Mesenchymal stem cell (in vitro differentiated cells and primary cell): ENCODE measurements at regions not wholly inside any gene's neighbourhood (a gene's known extent, or its start where the extent isn't known, plus 50 kb on each side); places are given as distances from the start of the nearest gene placed in this dataset.

Experiments used
- DNase-seq: peaks from one replicate; pipeline ENCODE4 v3.0.0-alpha.2; 2013
- H2AFZ ChIP-seq: one replicate; pipeline ENCODE4 v1.6.1; 2013; ENCODE audit warnings: low read depth, mild to moderate bottlenecking, control low read depth, inconsistent platforms, low read length, moderate library complexity
- H2AK5ac ChIP-seq: 2 replicates; pipeline ENCODE4 v1.6.1; 2013; ENCODE audit warnings: low read length, moderate library complexity, mild to moderate bottlenecking, inconsistent platforms; ENCODE audit not compliant: severe bottlenecking
- H2BK120ac ChIP-seq: one replicate; pipeline ENCODE4 v1.6.1; 2013; ENCODE audit warnings: low read depth, mild to moderate bottlenecking, inconsistent platforms, low read length, moderate library complexity
- H2BK12ac ChIP-seq, 2 experiments: one replicate each; pipeline ENCODE4 v1.6.1; 2013; ENCODE audit warnings: inconsistent platforms in 2 of 2, low read length in 2 of 2, mild to moderate bottlenecking in 2 of 2, moderate library complexity in 2 of 2, control low read depth in 1 of 2
- H2BK15ac ChIP-seq: one replicate; pipeline ENCODE4 v1.6.1; 2013; ENCODE audit warnings: mild to moderate bottlenecking, low read depth, inconsistent platforms; ENCODE audit not compliant: poor library complexity, severe bottlenecking
- H2BK5ac ChIP-seq: 2 replicates; pipeline ENCODE4 v1.6.1; 2013; ENCODE audit warnings: low read depth, mild to moderate bottlenecking, low read length, control low read depth, inconsistent platforms; ENCODE audit not compliant: poor library complexity, severe bottlenecking
- H3K14ac ChIP-seq, 2 experiments: one replicate each; pipeline ENCODE4 v1.6.1; 2013; ENCODE audit warnings: inconsistent platforms in 2 of 2, low read length in 2 of 2, control low read depth in 1 of 2, mild to moderate bottlenecking in 1 of 2, moderate library complexity in 1 of 2
- H3K18ac ChIP-seq, 2 experiments: one replicate each; pipeline ENCODE4 v1.6.1; 2013; ENCODE audit warnings: inconsistent platforms in 2 of 2, low read length in 2 of 2, control low read depth in 1 of 2, low read depth in 1 of 2, mild to moderate bottlenecking in 1 of 2
- H3K23ac ChIP-seq, 2 experiments: one replicate each; pipeline ENCODE4 v1.6.1; 2013; ENCODE audit warnings: inconsistent platforms in 2 of 2, low read length in 2 of 2, mild to moderate bottlenecking in 2 of 2, moderate library complexity in 2 of 2, control low read depth in 1 of 2
- H3K27ac ChIP-seq: 2 replicates; pipeline ENCODE4 v1.5.1; 2013; ENCODE audit warnings: mild to moderate bottlenecking, moderate library complexity, low read length, control low read depth, inconsistent platforms; ENCODE audit not compliant: poor library complexity, severe bottlenecking
- H3K27me3 ChIP-seq, 2 experiments: 2 replicates each; pipeline versions ENCODE4 v1.6.1 to v1.7.0; 2013; ENCODE audit warnings: low read length in 2 of 2, mild to moderate bottlenecking in 2 of 2, moderate library complexity in 2 of 2, control low read depth in 1 of 2, inconsistent platforms in 1 of 2; ENCODE audit not compliant: control insufficient read depth in 1 of 2, insufficient read depth in 1 of 2
- H3K36me3 ChIP-seq, 2 experiments: 2 replicates each; pipeline versions ENCODE4 v1.6.1 to v1.7.0; 2013; ENCODE audit warnings: low read length in 2 of 2, control low read depth in 1 of 2, inconsistent platforms in 1 of 2, low read depth in 1 of 2, mild to moderate bottlenecking in 1 of 2; ENCODE audit not compliant: insufficient read depth in 2 of 2, control insufficient read depth in 1 of 2
- H3K4ac ChIP-seq, 2 experiments: one replicate each; pipeline ENCODE4 v1.6.1; 2013; ENCODE audit warnings: inconsistent platforms in 2 of 2, low read length in 2 of 2, mild to moderate bottlenecking in 2 of 2, moderate library complexity in 2 of 2, control low read depth in 1 of 2, low read depth in 1 of 2
- H3K4me1 ChIP-seq: 2 replicates; pipeline ENCODE4 v1.6.1; 2013; ENCODE audit warnings: low read depth, low read length, control low read depth; ENCODE audit not compliant: control insufficient read depth, insufficient read depth
- H3K4me2 ChIP-seq: 2 replicates; pipeline ENCODE4 v1.6.1; 2013; ENCODE audit warnings: low read length, mild to moderate bottlenecking, inconsistent platforms; ENCODE audit not compliant: poor library complexity, severe bottlenecking
- H3K4me3 ChIP-seq, 2 experiments: 2 replicates each; pipeline versions ENCODE4 v1.5.1 to v1.7.0; 2013; ENCODE audit warnings: low read length in 2 of 2, mild to moderate bottlenecking in 2 of 2, control low read depth in 1 of 2, low read depth in 1 of 2; ENCODE audit not compliant: insufficient read depth in 1 of 2
- H3K79me1 ChIP-seq: replicated peaks from 2 replicates; pipeline ENCODE4 v1.6.1; 2013; ENCODE audit warnings: mild to moderate bottlenecking, control low read depth, low read length, inconsistent platforms; ENCODE audit not compliant: poor library complexity, severe bottlenecking
- H3K9ac ChIP-seq: 2 replicates; pipeline ENCODE4 v1.7.0; 2013; ENCODE audit warnings: mild to moderate bottlenecking, low read length, moderate library complexity
- H3K9me3 ChIP-seq: 2 replicates; pipeline ENCODE4 v1.7.0; 2013; ENCODE audit warnings: mild to moderate bottlenecking, low read length; ENCODE audit not compliant: control insufficient read depth
- H4K8ac ChIP-seq: one replicate; pipeline ENCODE4 v1.6.1; 2013; ENCODE audit warnings: inconsistent platforms, mild to moderate bottlenecking, low read length, moderate library complexity
- H4K91ac ChIP-seq: one replicate; pipeline ENCODE4 v1.6.1; 2013; ENCODE audit warnings: mild to moderate bottlenecking, low read length, inconsistent platforms
- WGBS: methylation state at CpG from one replicate; pipeline ENCODE4 v1.1.7; 2013; ENCODE audit warnings: mixed read lengths; 5-methylcytosine and 5-hydroxymethylcytosine counted together

GRCh38 chr22:48302657-48303368, 1524.9 kb downstream of the BRD1 start:
- no peak overlapping the region for H2BK15ac ChIP-seq
- no peak overlapping the region for H2AK5ac ChIP-seq
- no peak overlapping the region for H3K4me3 ChIP-seq
- H3K9me3 ChIP-seq: no peaks in the 10 kb centered on the region
- H2AFZ ChIP-seq: no peak overlapping the region
- H3K14ac ChIP-seq: no peak overlapping the region
- no peak overlapping the region for H3K4ac ChIP-seq
- H3K9ac ChIP-seq: no peak overlapping the region
- H2BK12ac ChIP-seq: no peak overlapping the region
- H3K4me2 ChIP-seq: no peak overlapping the region
- no peak overlapping the region for H2BK5ac ChIP-seq
- H3K18ac ChIP-seq: no peak overlapping the region
- no peak overlapping the region for H3K27ac ChIP-seq
- H4K8ac ChIP-seq: no peak overlapping the region
- no peaks in the 10 kb centered on the region for H3K36me3 ChIP-seq
- H3K4me1 ChIP-seq: no peaks in the 10 kb centered on the region
- no peak overlapping the region for H3K23ac ChIP-seq
- H3K27me3 ChIP-seq: no peaks in the 10 kb centered on the region
- no peak overlapping the region for H4K91ac ChIP-seq
- no peak overlapping the region for H2BK120ac ChIP-seq
- DNase-seq: no peak
- WGBS: 84% methylated on average over 20 of the region's 20 CpGs
- H3K79me1 ChIP-seq: no peaks in the 10 kb centered on the region

GRCh38 chr22:48301908-48302307, 1525.8 kb downstream of the BRD1 start:
- Histone ChIP-seq H2BK12ac (no peak overlapping the region), H4K91ac (no peak overlapping the region), H4K8ac (no peak overlapping the region), H2BK120ac (no peak overlapping the region), H3K36me3 (no peaks in the 10 kb centered on the region), H2BK5ac (no peak overlapping the region), H3K4me3 (no peak overlapping the region), H2AK5ac (no peak overlapping the region), H3K4me2 (no peak overlapping the region), H3K9ac (no peak overlapping the region), H3K4me1 (no peaks in the 10 kb centered on the region), H2BK15ac (no peak overlapping the region), H3K27me3 (no peaks in the 10 kb centered on the region), H2AFZ (no peak overlapping the region), H3K18ac (no peak overlapping the region), H3K27ac (no peak overlapping the region), H3K14ac (no peak overlapping the region), H3K23ac (no peak overlapping the region), H3K79me1 (no peaks in the 10 kb centered on the region), H3K4ac (no peak overlapping the region), H3K9me3 (no peaks in the 10 kb centered on the region)
- WGBS: 60% methylated on average over 8 of the region's 8 CpGs
- DNase-seq: no peak

GRCh38 chr22:48301421-48301820, 1526.3 kb downstream of the BRD1 start:
- Histone ChIP-seq H3K23ac (no peak overlapping the region), H3K27me3 (no peaks in the 10 kb centered on the region), H3K18ac (no peak overlapping the region), H2AK5ac (no peak overlapping the region), H2BK5ac (no peak overlapping the region), H4K8ac (no peak overlapping the region), H3K14ac (no peak overlapping the region), H3K36me3 (no peaks in the 10 kb centered on the region), H3K9ac (no peak overlapping the region), H3K27ac (no peak overlapping the region), H3K79me1 (no peaks in the 10 kb centered on the region), H3K4ac (no peak overlapping the region), H2BK12ac (no peak overlapping the region), H3K4me3 (no peak overlapping the region), H3K4me1 (no peaks in the 10 kb centered on the region), H4K91ac (no peak overlapping the region), H3K4me2 (no peak overlapping the region), H2BK120ac (no peak overlapping the region), H2BK15ac (no peak overlapping the region), H2AFZ (no peak overlapping the region), H3K9me3 (no peaks in the 10 kb centered on the region)
- 84% methylated on average over 11 of the region's 11 CpGs for WGBS
- no peak for DNase-seq

- Histone ChIP-seq H3K27me3 (no peaks in the 10 kb centered on the region), H3K79me1 (no peaks in the 10 kb centered on the region), H3K14ac (no peak overlapping the region), H2BK12ac (no peak overlapping the region), H3K4me2 (no peak overlapping the region), H3K23ac (no peak overlapping the region), H3K4me3 (no peak overlapping the region), H4K8ac (no peak overlapping the region), H3K9me3 (no peaks in the 10 kb centered on the region), H4K91ac (no peak overlapping the region), H3K36me3 (no peaks in the 10 kb centered on the region), H3K18ac (no peak overlapping the region), H2BK5ac (no peak overlapping the region), H2BK15ac (no peak overlapping the region), H2BK120ac (no peak overlapping the region), H3K4ac (no peak overlapping the region), H3K9ac (no peak overlapping the region), H2AFZ (no peak overlapping the region), H3K27ac (no peak overlapping the region), H3K4me1 (no peaks in the 10 kb centered on the region), H2AK5ac (no peak overlapping the region)
- 91% methylated on average over 5 of the region's 11 CpGs for WGBS
- DNase-seq: no peak
Measured at GRCh38 chr22:48300877-48301276, 1526.8 kb downstream of the BRD1 start.
